ENCODE measurements at regions not wholly inside any gene's neighbourhood (a gene's known extent, or its start where the extent isn't known, plus 50 kb on each side); places are given as distances from the start of the nearest gene placed in this dataset.

GRCh38 chr4:38347251-38347650 is 316.7 kb upstream of the KLF3 start:
- ATAC-seq (no peak), DNase-seq (no peak)
- no peak overlapping the region for H3K4me3 Mint-ChIP-seq
- intact Hi-C loops (cut with micrococcal nuclease) = no loop called here
- H3K27me3 Mint-ChIP-seq = no peaks in the 10 kb centered on the region
- H3K9me3 Mint-ChIP-seq = peaks cover 19% of the 10 kb centered on the region
- TF ChIP-seq CTCF (IDR thresholded peaks at IDR 0.05) = no peak
- peaks cover 2% of the 10 kb centered on the region for H3K4me1 Mint-ChIP-seq (ENCODE audit: low read depth)
- H3K36me3 Mint-ChIP-seq (ENCODE audit: low read depth) = no peaks in the 10 kb centered on the region
- no peak overlapping the region for H3K27ac Mint-ChIP-seq
- ChIA-PET CTCF (no interaction called here), POLR2A (no interaction called here)

- POLR2A ChIA-PET = no interaction called here
- Mint-ChIP-seq H3K27me3 (no peaks in the 10 kb centered on the region), H3K36me3 (ENCODE audit: low read depth) (no peaks in the 10 kb centered on the region), H3K4me1 (ENCODE audit: low read depth) (peaks cover 6% of the 10 kb centered on the region), H3K4me3 (no peak overlapping the region), H3K9me3 (peaks cover 25% of the 10 kb centered on the region), H3K27ac (no peak overlapping the region)
- TF ChIP-seq CTCF (IDR thresholded peaks at IDR 0.05) = no peak
- no peak for DNase-seq
- ATAC-seq = no peak
- CTCF ChIA-PET = no interaction called here
- intact Hi-C loops (cut with micrococcal nuclease) = no loop called here
Observed at GRCh38 chr4:38354421-38354820, 309.6 kb upstream of the KLF3 start.

GRCh38 chr4:38354872-38355271 is 309.1 kb upstream of the KLF3 start:
- Mint-ChIP-seq H3K9me3 (peaks cover 25% of the 10 kb centered on the region), H3K4me3 (no peak overlapping the region), H3K4me1 (ENCODE audit: low read depth) (peaks cover 7% of the 10 kb centered on the region), H3K27me3 (no peaks in the 10 kb centered on the region), H3K27ac (no peak overlapping the region), H3K36me3 (ENCODE audit: low read depth) (no peaks in the 10 kb centered on the region)
- TF ChIP-seq CTCF (IDR thresholded peaks at IDR 0.05) = no peak
- ATAC-seq (no peak), DNase-seq (no peak)
- intact Hi-C loops (cut with micrococcal nuclease) = no loop called here
- CTCF ChIA-PET = no interaction called here
- POLR2A ChIA-PET = no interaction called here

- TF ChIP-seq CTCF (IDR thresholded peaks at IDR 0.05) = no peak
- POLR2A ChIA-PET = no interaction called here
Observed at GRCh38 chr4:38356686-38357085, 307.3 kb upstream of the KLF3 start.

GRCh38 chr4:38357546-38357945 is 306.5 kb upstream of the KLF3 start:
- intact Hi-C loops (cut with micrococcal nuclease) = no loop called here
- no peak for TF ChIP-seq CTCF (IDR thresholded peaks at IDR 0.05)
- no peak for DNase-seq
- ATAC-seq = no peak
- no peaks in the 10 kb centered on the region for H3K36me3 Mint-ChIP-seq (ENCODE audit: low read depth)
- POLR2A ChIA-PET = no interaction called here
- CTCF ChIA-PET = no interaction called here
- H3K9me3 Mint-ChIP-seq = peaks cover 17% of the 10 kb centered on the region
- H3K27me3 Mint-ChIP-seq = no peaks in the 10 kb centered on the region
- no peak overlapping the region for H3K27ac Mint-ChIP-seq
- no peak overlapping the region for H3K4me3 Mint-ChIP-seq
- H3K4me1 Mint-ChIP-seq (ENCODE audit: low read depth) = peaks cover 7% of the 10 kb centered on the region

More at GRCh38 chr4:38356686-38357085, 307.3 kb upstream of the KLF3 start:
- H3K27me3 Mint-ChIP-seq = no peaks in the 10 kb centered on the region
- CTCF ChIA-PET = interaction anchor here (1.1 kb wide), 1 partner anchor 37 kb away, joined by 3 read pairs; no protein-coding TSS in a partner anchor
- H3K4me1 Mint-ChIP-seq (ENCODE audit: low read depth) = peaks cover 7% of the 10 kb centered on the region
- no peak overlapping the region for H3K27ac Mint-ChIP-seq
- intact Hi-C loops (cut with micrococcal nuclease) = no loop called here
- no peak for ATAC-seq
- no peak overlapping the region for H3K4me3 Mint-ChIP-seq
- no peaks in the 10 kb centered on the region for H3K36me3 Mint-ChIP-seq (ENCODE audit: low read depth)
- H3K9me3 Mint-ChIP-seq = peaks cover 22% of the 10 kb centered on the region
- DNase-seq = no peak

Data from activated CD8-positive, alpha-beta T cell treated with anti-CD3 and anti-CD28 coated beads for 36 hours (primary cell).